Nephron progenitor cell (in vitro differentiated cells): ENCODE measurements at regions not wholly inside any gene's neighbourhood (a gene's known extent, or its start where the extent isn't known, plus 50 kb on each side); places are given as distances from the start of the nearest gene placed in this dataset.

Experiments used
- DNase-seq: peaks from one replicate; pipeline ENCODE4 v3.0.0; 2021
- H3K27ac Mint-ChIP-seq: 2 replicates; pipeline ENCODE4 v1.8.0; 2021; ENCODE audit warnings: mild to moderate bottlenecking, moderate library complexity, mixed read lengths
- H3K27me3 Mint-ChIP-seq: 2 replicates; pipeline ENCODE4 v1.8.0; 2021; ENCODE audit warnings: mild to moderate bottlenecking, low read depth, mixed read lengths; ENCODE audit not compliant: poor library complexity
- H3K36me3 Mint-ChIP-seq: 2 replicates; pipeline ENCODE4 v1.8.0; 2021; ENCODE audit warnings: low read depth, mixed read lengths
- H3K4me1 Mint-ChIP-seq: 2 replicates; pipeline ENCODE4 v1.8.0; 2021; ENCODE audit warnings: mixed read lengths
- H3K4me3 Mint-ChIP-seq: 2 replicates; pipeline ENCODE4 v1.8.0; 2021; ENCODE audit warnings: mild to moderate bottlenecking, moderate library complexity, mixed read lengths
- H3K9me3 Mint-ChIP-seq: 2 replicates; pipeline ENCODE4 v1.8.0; 2021; ENCODE audit warnings: mild to moderate bottlenecking, moderate library complexity, mixed read lengths
- TF ChIP-seq, protein P1 (sequence below): fragments of 200-600 bp; sonication (generic); IDR thresholded peaks from 2 replicates; pipeline ENCODE4 v1.5.0; 2021; ENCODE audit warnings: antibody characterized with exemption

DNA sequence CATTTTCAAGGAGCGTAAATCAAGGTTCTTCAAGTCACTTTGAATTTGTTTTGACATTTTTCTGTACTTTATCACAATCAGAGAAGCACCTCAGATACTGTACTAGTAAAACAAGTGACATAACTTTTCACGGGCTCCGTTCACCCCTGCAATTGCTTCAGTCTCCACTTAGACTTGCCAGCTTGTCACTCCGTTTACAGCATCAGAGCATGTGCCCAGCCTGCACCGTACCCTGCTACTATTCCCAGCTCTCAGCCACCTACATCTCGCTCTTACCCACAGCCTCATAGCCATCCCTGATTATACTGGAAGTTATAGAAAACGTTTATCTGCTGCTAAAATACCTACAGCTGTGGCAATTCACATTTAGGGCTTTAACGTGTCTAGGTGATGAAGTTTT, 135.3 kb upstream of the TENM3 start:
- H3K9me3 Mint-ChIP-seq = no peaks in the 10 kb centered on the region
- no peaks in the 10 kb centered on the region for H3K36me3 Mint-ChIP-seq

DNA sequence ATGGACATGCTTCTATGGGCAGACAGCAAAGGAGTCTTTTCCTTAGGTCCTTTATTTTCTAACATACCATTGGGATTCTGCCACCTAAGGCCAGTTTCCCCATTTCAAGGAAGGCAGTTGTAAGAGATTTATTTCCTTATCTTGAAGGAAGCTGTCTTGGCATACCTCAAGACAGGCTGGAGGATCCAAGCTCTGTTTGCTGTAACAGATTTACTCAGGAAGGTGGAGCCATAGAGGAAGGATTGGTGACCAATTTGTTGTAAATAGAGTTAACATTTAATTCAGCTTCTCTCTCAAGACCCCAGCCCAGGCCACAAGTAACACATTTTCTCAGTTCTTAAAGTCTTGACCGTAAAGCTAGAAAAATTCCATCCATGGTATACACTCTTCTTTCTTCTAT, 131.6 kb upstream of the TENM3 start:
- H3K36me3 Mint-ChIP-seq = no peaks in the 10 kb centered on the region
- H3K4me3 Mint-ChIP-seq = no peak overlapping the region
- TF ChIP-seq, protein P1, sequence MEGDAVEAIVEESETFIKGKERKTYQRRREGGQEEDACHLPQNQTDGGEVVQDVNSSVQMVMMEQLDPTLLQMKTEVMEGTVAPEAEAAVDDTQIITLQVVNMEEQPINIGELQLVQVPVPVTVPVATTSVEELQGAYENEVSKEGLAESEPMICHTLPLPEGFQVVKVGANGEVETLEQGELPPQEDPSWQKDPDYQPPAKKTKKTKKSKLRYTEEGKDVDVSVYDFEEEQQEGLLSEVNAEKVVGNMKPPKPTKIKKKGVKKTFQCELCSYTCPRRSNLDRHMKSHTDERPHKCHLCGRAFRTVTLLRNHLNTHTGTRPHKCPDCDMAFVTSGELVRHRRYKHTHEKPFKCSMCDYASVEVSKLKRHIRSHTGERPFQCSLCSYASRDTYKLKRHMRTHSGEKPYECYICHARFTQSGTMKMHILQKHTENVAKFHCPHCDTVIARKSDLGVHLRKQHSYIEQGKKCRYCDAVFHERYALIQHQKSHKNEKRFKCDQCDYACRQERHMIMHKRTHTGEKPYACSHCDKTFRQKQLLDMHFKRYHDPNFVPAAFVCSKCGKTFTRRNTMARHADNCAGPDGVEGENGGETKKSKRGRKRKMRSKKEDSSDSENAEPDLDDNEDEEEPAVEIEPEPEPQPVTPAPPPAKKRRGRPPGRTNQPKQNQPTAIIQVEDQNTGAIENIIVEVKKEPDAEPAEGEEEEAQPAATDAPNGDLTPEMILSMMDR = no peak
- peaks cover 9% of the 10 kb centered on the region for H3K9me3 Mint-ChIP-seq
- H3K4me1 Mint-ChIP-seq = peaks cover 34% of the 10 kb centered on the region
- H3K27me3 Mint-ChIP-seq = peaks cover 7% of the 10 kb centered on the region
- no peak for DNase-seq
- H3K27ac Mint-ChIP-seq = peak overlapping the region; percentile 35

More for the DNA sequence above, 135.3 kb upstream of the TENM3 start:
- Mint-ChIP-seq H3K27ac (peak overlapping the region; percentile 63), H3K4me1 (peaks cover 28% of the 10 kb centered on the region), H3K27me3 (peaks cover 7% of the 10 kb centered on the region), H3K4me3 (no peak overlapping the region)
- DNase-seq = no peak
- TF ChIP-seq, protein P1 = no peak

DNA sequence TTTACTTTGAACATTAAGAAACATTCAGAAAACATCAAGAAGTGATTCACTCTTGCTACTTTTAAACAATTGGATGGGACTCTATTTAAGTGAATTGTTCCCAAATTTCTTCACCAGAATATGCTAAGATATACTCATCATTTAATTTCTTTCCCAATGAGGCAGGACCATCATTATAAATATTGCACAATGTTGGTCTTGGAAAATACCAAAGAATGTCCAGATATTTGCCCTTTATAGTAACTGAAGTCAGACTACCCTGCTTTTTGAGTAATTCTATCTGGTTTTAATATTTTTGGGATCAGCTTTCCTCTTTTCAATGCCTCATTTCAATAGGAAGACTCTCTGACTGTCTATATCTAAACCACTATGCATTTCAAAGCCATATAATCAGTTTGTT, 129.4 kb upstream of the TENM3 start:
- peaks cover 21% of the 10 kb centered on the region for H3K4me1 Mint-ChIP-seq
- no peak for DNase-seq
- TF ChIP-seq, protein P1 = no peak
- no peak overlapping the region for H3K4me3 Mint-ChIP-seq
- H3K36me3 Mint-ChIP-seq = peaks cover 10% of the 10 kb centered on the region
- peaks cover 4% of the 10 kb centered on the region for H3K27me3 Mint-ChIP-seq
- no peak overlapping the region for H3K27ac Mint-ChIP-seq
- peaks cover 28% of the 10 kb centered on the region for H3K9me3 Mint-ChIP-seq

DNA sequence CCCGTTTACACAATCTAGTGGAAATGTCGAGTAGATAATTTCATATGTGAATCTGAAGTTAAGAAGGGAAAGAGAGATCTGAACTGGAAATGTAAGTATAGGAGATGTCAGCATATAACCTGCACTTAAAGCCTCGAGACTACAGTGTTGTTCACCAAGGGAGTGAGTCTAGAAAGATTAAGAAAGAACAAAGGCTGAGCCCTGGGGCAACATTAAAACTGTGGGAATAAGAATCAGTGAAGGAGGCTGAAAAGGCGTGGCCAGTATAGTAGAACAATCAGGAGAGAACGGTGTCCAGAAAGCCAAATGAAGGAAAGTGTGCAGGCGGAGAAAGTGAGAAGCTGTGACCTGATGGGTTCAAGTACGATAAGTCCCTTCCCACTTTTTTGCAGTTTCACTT, 118.8 kb upstream of the TENM3 start:
- H3K27ac Mint-ChIP-seq = no peak overlapping the region
- H3K9me3 Mint-ChIP-seq = peaks cover 51% of the 10 kb centered on the region
- H3K4me3 Mint-ChIP-seq = no peak overlapping the region
- TF ChIP-seq, protein P1 = no peak
- peaks cover 3% of the 10 kb centered on the region for H3K27me3 Mint-ChIP-seq
- peaks cover 41% of the 10 kb centered on the region for H3K36me3 Mint-ChIP-seq
- DNase-seq = no peak
- no peaks in the 10 kb centered on the region for H3K4me1 Mint-ChIP-seq

DNA sequence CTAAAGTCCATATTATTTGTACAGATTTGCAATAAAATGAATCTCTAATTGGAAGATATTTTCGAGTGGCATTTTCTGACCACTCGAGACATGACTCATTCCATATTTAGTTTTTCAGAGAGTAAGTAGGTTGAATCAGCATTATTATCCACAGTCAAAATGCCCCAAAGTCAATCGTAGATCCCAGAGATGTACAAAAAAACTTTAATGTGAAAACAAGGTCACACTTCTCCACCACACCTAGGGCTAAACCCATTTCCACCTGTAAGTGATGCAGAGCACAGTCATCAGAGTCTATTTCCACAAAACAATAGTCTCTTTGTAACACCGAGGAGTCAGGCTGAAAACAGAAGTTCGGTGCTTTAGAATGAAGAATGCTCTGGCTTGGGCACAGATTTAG, 117.1 kb upstream of the TENM3 start:
- no peak for DNase-seq
- Mint-ChIP-seq H3K27me3 (peaks cover 3% of the 10 kb centered on the region), H3K27ac (no peak overlapping the region), H3K9me3 (peaks cover 37% of the 10 kb centered on the region), H3K4me3 (no peak overlapping the region), H3K4me1 (no peaks in the 10 kb centered on the region), H3K36me3 (peaks cover 28% of the 10 kb centered on the region)
- TF ChIP-seq, protein P1 = no peak

DNA sequence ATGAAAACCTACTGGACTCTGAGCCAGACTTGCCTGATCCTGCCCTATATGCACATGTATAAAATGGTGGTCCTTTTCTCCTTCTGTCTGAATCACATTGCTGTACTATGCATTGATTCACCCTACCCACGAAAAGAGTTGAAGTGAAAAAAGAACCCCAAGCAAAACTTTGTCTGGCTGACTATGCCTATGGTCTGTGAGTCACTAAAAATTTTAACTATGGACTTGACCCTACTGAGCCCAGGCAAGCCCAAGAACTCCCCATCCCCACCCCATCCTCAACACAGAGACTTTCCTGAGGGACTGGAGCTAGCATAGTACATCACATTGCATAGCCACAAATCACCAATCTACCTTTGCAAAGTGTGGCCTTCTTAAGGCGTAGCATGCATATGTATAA, 116.6 kb upstream of the TENM3 start:
- H3K27ac Mint-ChIP-seq = no peak overlapping the region
- H3K36me3 Mint-ChIP-seq = peaks cover 28% of the 10 kb centered on the region
- peaks cover 32% of the 10 kb centered on the region for H3K9me3 Mint-ChIP-seq
- TF ChIP-seq, protein P1 = no peak
- peaks cover 4% of the 10 kb centered on the region for H3K4me1 Mint-ChIP-seq
- peaks cover 3% of the 10 kb centered on the region for H3K27me3 Mint-ChIP-seq
- H3K4me3 Mint-ChIP-seq = no peak overlapping the region
- DNase-seq = no peak
